GM23248 (cell line): ENCODE measurements at regions not wholly inside any gene's neighbourhood (a gene's known extent, or its start where the extent isn't known, plus 50 kb on each side); places are given as distances from the start of the nearest gene placed in this dataset.
"Not testable (repeated sequence)": the region's sequence is repeated elsewhere in the genome, so short reads cannot be mapped to it uniquely, and the experiment has no call there.

Experiments
- DNase-seq: peaks from one replicate; pipeline ENCODE4 v3.0.0-alpha.2; 2015
- H2AFZ ChIP-seq: fragments of 200-600 bp; sonication (generic); 2 replicates; pipeline ENCODE4 v1.6.1; 2016; ENCODE audit warnings: antibody characterized with exemption
- H3F3A ChIP-seq: fragments of 200-600 bp; sonication (generic); 2 replicates; pipeline ENCODE4 v1.6.1; 2016; ENCODE audit warnings: mild to moderate bottlenecking, antibody characterized with exemption, mixed run types; ENCODE audit not compliant: insufficient read depth
- H3K27ac ChIP-seq: fragments of 200-600 bp; sonication (generic); 2 replicates; pipeline ENCODE4 v1.5.1; 2016; ENCODE audit warnings: mild to moderate bottlenecking
- H3K27me3 ChIP-seq: fragments of 200-600 bp; sonication (generic); replicated peaks from 2 replicates; pipeline ENCODE4 v1.6.1; 2016; ENCODE audit warnings: mild to moderate bottlenecking; ENCODE audit not compliant: insufficient read depth
- H3K36me3 ChIP-seq: fragments of 200-600 bp; sonication (generic); 2 replicates; pipeline ENCODE4 v1.6.1; 2016; ENCODE audit warnings: low read depth, mild to moderate bottlenecking
- H3K4me1 ChIP-seq: fragments of 200-600 bp; sonication (generic); 2 replicates; pipeline ENCODE4 v1.6.1; 2016; ENCODE audit warnings: mild to moderate bottlenecking; ENCODE audit not compliant: insufficient read depth
- H3K4me2 ChIP-seq: fragments of 200-600 bp; sonication (generic); one replicate; pipeline ENCODE4 v1.6.1; 2016; ENCODE audit warnings: mild to moderate bottlenecking; ENCODE audit not compliant: unreplicated experiment
- H3K4me3 ChIP-seq: fragments of 200-600 bp; sonication (generic); 2 replicates; pipeline ENCODE4 v1.5.1; 2016; ENCODE audit warnings: mild to moderate bottlenecking
- H3K79me2 ChIP-seq: fragments of 200-600 bp; sonication (generic); 2 replicates; pipeline ENCODE4 v1.6.1; 2016; ENCODE audit warnings: mild to moderate bottlenecking; ENCODE audit not compliant: insufficient read depth
- H3K9ac ChIP-seq: fragments of 200-600 bp; sonication (generic); 2 replicates; pipeline ENCODE4 v1.6.1; 2016; ENCODE audit warnings: mild to moderate bottlenecking
- H3K9me2 ChIP-seq: fragments of 200-600 bp; sonication (generic); 2 replicates; pipeline ENCODE4 v1.6.1; 2016; ENCODE audit warnings: mixed run types, mild to moderate bottlenecking, moderate library complexity; ENCODE audit not compliant: insufficient read depth
- H3K9me3 ChIP-seq: fragments of 200-600 bp; sonication (generic); one replicate; pipeline ENCODE4 v1.6.1; 2017; ENCODE audit warnings: low read depth
- H4K20me1 ChIP-seq: fragments of 200-600 bp; sonication (generic); 2 replicates; pipeline ENCODE4 v1.6.0; 2016; ENCODE audit not compliant: insufficient read depth
- EZH2 ChIP-seq: fragments of 200-600 bp; sonication (generic); IDR thresholded peaks from 2 replicates; pipeline ENCODE4 v1.6.1; 2018; ENCODE audit warnings: antibody characterized with exemption, mild to moderate bottlenecking; ENCODE audit not compliant: insufficient read depth, poor library complexity, severe bottlenecking
- EZH2phosphoT487 ChIP-seq: fragments of 200-600 bp; sonication (generic); IDR thresholded peaks from 2 replicates; pipeline ENCODE4 v1.6.1; 2018; ENCODE audit warnings: antibody characterized with exemption, moderate library complexity, mild to moderate bottlenecking, low read depth; ENCODE audit not compliant: insufficient read depth
- WGBS, 2 experiments: methylation state at CpG; one replicate each; pipeline ENCODE4 v1.1.6; 2015 to 2017; ENCODE audit warnings: low lambda C conversion rate in 2 of 2, low coverage in 1 of 2; ENCODE audit errors: missing lambda C conversion rate in 2 of 2; 5-methylcytosine and 5-hydroxymethylcytosine counted together
- in situ Hi-C: fragments of 300-500 bp; cut with MboI; formaldehyde crosslinking; loops from 2 replicates; pipeline ENCODE4 v1.15.0; 2020

DNA sequence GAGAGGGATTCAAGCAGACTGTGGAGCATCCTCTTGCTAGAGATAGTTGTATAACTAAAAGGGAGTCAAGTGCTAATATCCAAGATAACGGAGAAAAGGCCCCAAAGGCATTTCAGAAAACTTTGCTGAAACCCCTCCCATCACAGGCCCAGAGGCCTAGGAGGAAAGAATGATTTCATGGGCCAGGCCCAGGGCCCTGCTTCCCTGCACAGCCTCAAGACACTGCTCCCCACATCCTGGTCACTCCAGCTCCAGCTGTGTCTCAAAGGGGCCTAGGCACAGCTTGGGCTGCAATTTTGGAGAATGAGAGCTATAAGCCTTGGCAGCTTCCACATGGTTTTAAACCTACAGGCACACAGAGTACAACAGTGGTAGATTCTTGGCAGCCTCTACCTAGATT is 85.6 kb downstream of the OR13A1 start:
- H3F3A ChIP-seq = no peaks in the 10 kb centered on the region
- 25 to 36% methylated on average over 1 of the region's 1 CpG for WGBS, 2 experiments
- H3K4me1 ChIP-seq = no peaks in the 10 kb centered on the region
- no peak overlapping the region for H3K9ac ChIP-seq
- no peak overlapping the region for H3K4me2 ChIP-seq
- no peaks in the 10 kb centered on the region for H3K79me2 ChIP-seq
- H3K4me3 ChIP-seq = no peak overlapping the region
- no peaks in the 10 kb centered on the region for H3K9me2 ChIP-seq
- no peak overlapping the region for H2AFZ ChIP-seq
- in situ Hi-C loops = no loop called here
- DNase-seq = no peak
- H3K9me3 ChIP-seq = no peaks in the 10 kb centered on the region
- H3K27me3 ChIP-seq = peaks cover 16% of the 10 kb centered on the region
- H4K20me1 ChIP-seq = no peaks in the 10 kb centered on the region
- H3K36me3 ChIP-seq = no peaks in the 10 kb centered on the region
- no peak overlapping the region for H3K27ac ChIP-seq
- TF ChIP-seq EZH2phosphoT487 = no peak

DNA sequence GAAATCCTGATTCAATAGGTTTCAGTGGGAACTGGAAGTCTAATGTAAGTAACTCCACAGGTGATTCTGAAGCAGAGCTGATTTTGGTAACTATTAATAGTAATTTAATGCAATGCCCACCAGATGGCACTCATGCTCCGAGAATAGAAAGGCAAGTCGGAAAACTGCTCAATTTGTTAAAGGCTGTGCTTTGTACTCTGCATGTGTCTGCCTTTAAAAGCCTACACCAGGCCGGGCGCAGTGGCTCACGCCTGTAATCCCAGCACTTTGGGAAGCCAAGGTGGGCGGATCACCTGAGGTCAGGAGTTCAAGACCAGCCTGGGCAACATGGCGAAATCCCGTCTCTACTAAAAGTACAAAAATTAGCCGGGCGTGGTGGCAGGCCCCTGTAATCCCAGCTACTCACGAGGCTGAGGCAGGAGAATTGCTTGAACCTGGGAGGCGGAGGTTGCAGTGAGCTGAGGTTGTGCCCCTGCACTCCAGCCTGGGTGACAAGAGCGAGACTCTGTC is 80.1 kb downstream of the OR13A1 start:
- H3K9ac ChIP-seq, H3K4me2 ChIP-seq, H3K4me3 ChIP-seq, H3K9me2 ChIP-seq, H3K27ac ChIP-seq, H3K79me2 ChIP-seq, H3F3A ChIP-seq, H3K36me3 ChIP-seq, H4K20me1 ChIP-seq, H3K9me3 ChIP-seq, H3K27me3 ChIP-seq, H3K4me1 ChIP-seq, in situ Hi-C loops: not testable (repeated sequence)
- H2AFZ ChIP-seq = peak overlapping the region; percentile 73
- WGBS, 2 experiments = 43 to 45% methylated on average over 13 of the region's 13 CpGs
- peak; percentile 82 for DNase-seq

DNA sequence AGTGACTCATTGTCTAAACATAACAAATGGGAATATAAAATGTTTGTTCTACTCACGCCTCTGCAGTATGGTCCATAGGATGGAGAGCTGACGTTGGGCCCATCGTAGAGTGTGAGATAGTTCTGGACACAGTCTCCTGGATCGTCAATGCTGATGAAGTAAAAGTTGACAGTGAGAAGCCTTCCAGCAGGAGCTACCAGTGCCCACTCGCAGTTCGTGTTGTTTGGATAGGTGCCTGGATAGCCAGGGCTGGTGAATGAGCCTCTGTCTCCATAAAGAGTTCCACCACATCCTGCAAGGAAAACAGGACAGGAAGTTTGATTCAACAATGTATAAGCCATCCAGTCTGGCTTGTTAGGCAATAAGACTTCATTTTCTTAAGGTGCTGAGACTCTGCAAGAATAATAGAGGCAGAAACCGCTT is 79.6 kb downstream of the OR13A1 start:
- TF ChIP-seq EZH2phosphoT487 = no peak
- no peak for TF ChIP-seq EZH2
- Histone ChIP-seq H3K9me2 (no peaks in the 10 kb centered on the region), H3K27me3 (0 out of 2 replicates have a peak, but pooled peaks cover 8% of the 10 kb centered on the region), H3K36me3 (no peaks in the 10 kb centered on the region), H3K79me2 (no peaks in the 10 kb centered on the region), H3K4me3 (no peak overlapping the region), H2AFZ (0 out of 2 replicates have a peak overlapping the region, but pooled peaks have one; percentile 73), H3K9me3 (no peaks in the 10 kb centered on the region), H4K20me1 (no peaks in the 10 kb centered on the region), H3F3A (peaks cover 4% of the 10 kb centered on the region; the same call in 1 of the 2 replicates), H3K27ac (no peak overlapping the region), H3K4me1 (no peaks in the 10 kb centered on the region), H3K4me2 (no peak overlapping the region), H3K9ac (no peak overlapping the region)
- peak; percentile 9 for DNase-seq
- WGBS, 2 experiments = 78 to 81% methylated on average over 7 of the region's 7 CpGs
- in situ Hi-C loops = no loop called here

DNA sequence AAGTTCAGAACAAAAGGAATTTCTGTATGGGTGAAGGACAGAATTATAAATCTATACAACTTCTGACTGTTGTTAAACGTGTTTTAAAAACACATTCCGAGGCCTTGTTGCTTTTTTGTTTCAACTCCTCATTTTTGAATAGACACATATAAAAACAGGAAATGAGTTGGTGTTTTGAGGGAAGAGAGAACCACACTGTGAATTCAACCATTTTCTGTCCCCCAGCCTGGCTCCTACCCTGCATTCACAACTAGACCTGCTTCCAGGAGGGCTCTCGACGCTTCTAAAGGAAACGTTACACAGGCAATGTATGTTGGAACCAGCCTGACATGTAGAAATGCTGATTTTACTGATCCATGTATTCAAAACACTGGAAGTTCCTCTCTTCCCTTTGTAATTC is 76.5 kb downstream of the OR13A1 start:
- H3K9me3 ChIP-seq = no peaks in the 10 kb centered on the region
- H2AFZ ChIP-seq = no peak overlapping the region
- H3K4me1 ChIP-seq = no peaks in the 10 kb centered on the region
- H3K4me3 ChIP-seq = no peak overlapping the region
- H3K9me2 ChIP-seq = no peaks in the 10 kb centered on the region
- peaks cover 4% of the 10 kb centered on the region; the same call in 1 of the 2 replicates for H3F3A ChIP-seq
- no peaks in the 10 kb centered on the region for H3K79me2 ChIP-seq
- TF ChIP-seq EZH2phosphoT487 = no peak
- TF ChIP-seq EZH2 = no peak
- no peak for DNase-seq
- in situ Hi-C loops = no loop called here
- no peak overlapping the region for H3K9ac ChIP-seq
- 0 out of 2 replicates have a peak, but pooled peaks cover 6% of the 10 kb centered on the region for H3K27me3 ChIP-seq
- H4K20me1 ChIP-seq = no peaks in the 10 kb centered on the region
- H3K36me3 ChIP-seq = no peaks in the 10 kb centered on the region
- WGBS, 2 experiments = 78 to 81% methylated on average over 5 of the region's 5 CpGs
- no peak overlapping the region for H3K4me2 ChIP-seq
- no peak overlapping the region for H3K27ac ChIP-seq

DNA sequence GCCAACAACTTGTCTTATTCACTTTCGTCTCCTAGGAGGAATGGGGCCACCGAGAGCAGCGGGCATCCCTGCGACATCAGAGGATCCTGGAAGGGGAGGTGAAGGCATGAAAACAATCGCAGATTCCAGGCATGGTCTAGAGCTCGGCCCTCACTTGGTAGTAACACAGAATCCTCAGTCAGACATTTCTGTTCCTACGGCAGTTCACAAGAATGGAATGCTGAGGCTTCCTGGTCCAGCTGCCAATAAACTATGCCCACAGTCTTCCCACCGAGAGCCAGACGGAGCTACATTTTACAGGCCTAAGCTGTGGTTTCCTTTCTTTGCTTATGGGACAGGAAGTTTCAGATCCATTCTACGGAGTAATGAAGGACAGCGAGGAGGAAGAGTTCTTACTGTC is 75.8 kb downstream of the OR13A1 start:
- H3K9me3 ChIP-seq = no peaks in the 10 kb centered on the region
- TF ChIP-seq EZH2phosphoT487 = no peak
- no peak for TF ChIP-seq EZH2
- in situ Hi-C loops = no loop called here
- H3K9me2 ChIP-seq = no peaks in the 10 kb centered on the region
- peak; percentile 42 for DNase-seq
- H3K27me3 ChIP-seq = 0 out of 2 replicates have a peak, but pooled peaks cover 6% of the 10 kb centered on the region
- no peak overlapping the region for H3K4me2 ChIP-seq
- H4K20me1 ChIP-seq = no peaks in the 10 kb centered on the region
- peak overlapping the region; percentile 59; the same call in 1 of the 2 replicates for H2AFZ ChIP-seq
- no peak overlapping the region for H3K9ac ChIP-seq
- H3K4me1 ChIP-seq = no peaks in the 10 kb centered on the region
- no peaks in the 10 kb centered on the region for H3K36me3 ChIP-seq
- no peaks in the 10 kb centered on the region for H3K79me2 ChIP-seq
- H3K27ac ChIP-seq = no peak overlapping the region
- peaks cover 4% of the 10 kb centered on the region; the same call in 1 of the 2 replicates for H3F3A ChIP-seq
- 50 to 61% methylated on average over 11 of the region's 11 CpGs for WGBS, 2 experiments
- H3K4me3 ChIP-seq = no peak overlapping the region
